K562 (cell line): ENCODE measurements at regions not wholly inside any gene's neighbourhood (a gene's known extent, or its start where the extent isn't known, plus 50 kb on each side); places are given as distances from the start of the nearest gene placed in this dataset.

Experiments used
- ATAC-seq: fragments of 200-7000 bp; cut with Tn5 transposase; 3 replicates; pipeline ENCODE4 v1.9.1; 2020; ENCODE audit warnings: moderate library complexity
- BruUV-seq: library from RNA; stranded (reverse); fragments of 400-500 nt; replicated peaks from 2 replicates; lab custom pipeline; 2021; lab: Mats Ljungman, UMichigan
- CTCF ChIA-PET: fragments of 300-600 bp; formaldehyde crosslinking; extraction: SDS; loops from one replicate; lab custom pipeline; 2021; ENCODE audit warnings: low intra/inter-chr PET ratio; lab: Yijun Ruan, JAX
- POLR2A ChIA-PET: fragments of 300-600, 350-650 bp; sonication (Branson Sonifier 250); formaldehyde crosslinking; extraction: SDS; loops from one replicate; lab custom pipeline; 2021; ENCODE audit warnings: antibody characterized with exemption, inconsistent platforms; lab: Yijun Ruan, JAX
- DNase-seq, 4 experiments: peaks; one replicate each; pipeline versions ENCODE4 v3.0.0 to v3.0.0-alpha.2; 2011 to 2018; ENCODE audit warnings: low spot score in 3 of 4, mixed read lengths in 3 of 4; ENCODE audit errors: extremely low read depth in 1 of 4
- FAIRE-seq: peaks from 2 replicates; lab custom pipeline; 2011; peaks lifted over from hg19 to GRCh38; lab: Jason Lieb, UNC
- H2AFZ ChIP-seq: 2 replicates; pipeline ENCODE4 v1.6.0; 2011; ENCODE audit warnings: low read depth, low read length, control low read depth, inconsistent platforms
- H3K27ac ChIP-seq: fragments of 200-600 bp; 3 replicates; pipeline ENCODE4 v1.8.0; 2011; ENCODE audit warnings: low read depth, mild to moderate bottlenecking, control low read depth, inconsistent platforms, low read length, moderate library complexity, mixed read lengths; ENCODE audit errors: extremely low read depth
- H3K27me3 ChIP-seq, 2 experiments: fragments of 300-600 bp in 1 of 2; 2 replicates in 1 of 2; 3 replicates in 1 of 2; pipeline versions ENCODE4 v1.6.0 to v1.8.0; 2011; ENCODE audit warnings: inconsistent platforms in 2 of 2, low read length in 2 of 2, mild to moderate bottlenecking in 1 of 2, mixed read lengths in 1 of 2, moderate library complexity in 1 of 2; ENCODE audit not compliant: control insufficient read depth in 2 of 2, insufficient read depth in 2 of 2
- H3K36me3 ChIP-seq: fragments of 300-600 bp; 3 replicates; pipeline ENCODE4 v1.8.0; 2011; ENCODE audit warnings: mild to moderate bottlenecking, low read length, inconsistent platforms; ENCODE audit not compliant: control insufficient read depth, insufficient read depth
- H3K4me1 ChIP-seq, 2 experiments: fragments of 200-600 bp in 1 of 2; replicated peaks in 1 of 2; 2 replicates in 1 of 2; 3 replicates in 1 of 2; pipeline versions ENCODE4 v1.5.1 to v1.8.0; 2011; ENCODE audit warnings: inconsistent platforms in 2 of 2, low read length in 2 of 2, mild to moderate bottlenecking in 1 of 2, mixed read lengths in 1 of 2, moderate library complexity in 1 of 2; ENCODE audit not compliant: control insufficient read depth in 2 of 2, insufficient read depth in 2 of 2
- H3K4me2 ChIP-seq: 2 replicates; pipeline ENCODE4 v1.6.1; 2011; ENCODE audit warnings: low read length, control low read depth, inconsistent platforms, mixed read lengths; ENCODE audit not compliant: insufficient read depth
- H3K4me3 ChIP-seq: fragments of 200-600 bp; sonication (generic), shearing (Covaris generic); 2 replicates; pipeline ENCODE4 v1.5.1; 2016; ENCODE audit warnings: control low read depth, inconsistent platforms
- H3K79me2 ChIP-seq: fragments of 200-600 bp; 3 replicates; pipeline ENCODE4 v1.8.0; 2011; ENCODE audit warnings: low read length, inconsistent platforms; ENCODE audit not compliant: control insufficient read depth, insufficient read depth
- H3K9ac ChIP-seq, 2 experiments: 2 replicates each; pipeline versions ENCODE4 v1.6.0 to v1.6.1; 2011; ENCODE audit warnings: low read depth in 2 of 2, low read length in 2 of 2, control low read depth in 1 of 2, inconsistent platforms in 1 of 2, mild to moderate bottlenecking in 1 of 2, mixed read lengths in 1 of 2; ENCODE audit not compliant: insufficient read depth in 1 of 2
- H3K9me1 ChIP-seq: one replicate; pipeline ENCODE4 v1.6.0; 2011; ENCODE audit warnings: inconsistent platforms, mild to moderate bottlenecking, low read length, moderate library complexity; ENCODE audit not compliant: control insufficient read depth, insufficient read depth
- H3K9me3 ChIP-seq: replicated peaks from 2 replicates; pipeline ENCODE4 v1.5.1; 2011; ENCODE audit warnings: low read depth, low read length, inconsistent platforms; ENCODE audit not compliant: control insufficient read depth, insufficient read depth
- H4K20me1 ChIP-seq: replicated peaks from 2 replicates; pipeline ENCODE4 v1.6.1; 2011; ENCODE audit warnings: low read length, inconsistent platforms, mixed read lengths; ENCODE audit not compliant: control insufficient read depth, insufficient read depth
- CBX8 ChIP-seq: fragments of 200-600 bp; sonication (generic); IDR thresholded peaks from 2 replicates; pipeline ENCODE4 v1.6.1; 2012; ENCODE audit warnings: borderline replicate concordance, mixed run types, low read depth, mild to moderate bottlenecking, moderate library complexity, mixed read lengths, low read length, control low read depth, inconsistent platforms; ENCODE audit not compliant: poor library complexity, severe bottlenecking; ENCODE audit errors: extremely low read depth
- CHD4 ChIP-seq: fragments of 200-600 bp; sonication (generic); IDR thresholded peaks from 3 replicates; pipeline ENCODE4 v1.6.1; 2012; ENCODE audit warnings: low read depth, mild to moderate bottlenecking, mixed read lengths, low read length, inconsistent platforms; ENCODE audit not compliant: insufficient read depth, insufficient replicate concordance, poor library complexity, severe bottlenecking
- MBD2 ChIP-seq: sonication (generic); IDR thresholded peaks from 2 replicates; pipeline ENCODE4 v1.6.1; 2016; ENCODE audit warnings: low read depth, borderline replicate concordance
- MTA3 ChIP-seq: fragments of 450-650 bp; formaldehyde crosslinking; IDR thresholded peaks from 2 replicates; pipeline ENCODE4 v1.6.1; 2017; ENCODE audit warnings: mild to moderate bottlenecking, borderline replicate concordance
- NCOA1 ChIP-seq: fragments of 450-650 bp; IDR thresholded peaks from 2 replicates; pipeline ENCODE4 v1.6.1; 2016; ENCODE audit warnings: low read depth
- PML ChIP-seq: IDR thresholded peaks from 2 replicates; pipeline ENCODE4 v1.6.1; 2012; ENCODE audit warnings: low read length, inconsistent platforms
- SRF ChIP-seq, 2 experiments: fragments of 250-450, 450-650 bp in 1 of 2; sonication (Bioruptor Pico) in 1 of 2; sonication (generic) in 1 of 2; formaldehyde crosslinking; IDR thresholded peaks; 2 replicates each; pipeline versions ENCODE4 v1.5.0 to v1.5.1; 2020 to 2022; ENCODE audit warnings: mild to moderate bottlenecking in 1 of 2, missing genetic modification reagents in 1 of 2
- ZBTB8A ChIP-seq: fragments of 450-650 bp; IDR thresholded peaks from 2 replicates; pipeline ENCODE4 v1.6.1; 2018; ENCODE audit warnings: mild to moderate bottlenecking, moderate library complexity; ENCODE audit not compliant: partially characterized antibody
- ZNF445 ChIP-seq: fragments of 250-450 bp; sonication (Bioruptor Pico); IDR thresholded peaks from 2 replicates; pipeline ENCODE4 v1.4.0; 2020; ENCODE audit warnings: low read depth, mild to moderate bottlenecking, moderate library complexity
- ZNF707 ChIP-seq: fragments of 250-450 bp; sonication (Bioruptor Pico); conservative IDR thresholded peaks from 2 replicates; pipeline ENCODE4 v1.8.0; 2022; ENCODE audit warnings: inconsistent platforms, mild to moderate bottlenecking, moderate library complexity
- ZZZ3 ChIP-seq: fragments of 450-650 bp; IDR thresholded peaks from 2 replicates; pipeline ENCODE4 v1.6.1; 2016; ENCODE audit warnings: antibody characterized with exemption, mild to moderate bottlenecking, moderate library complexity
- WGBS: fragments of 100-300 bp; shearing (Covaris generic); methylation state at CpG from one replicate; pipeline ENCODE4 v1.1.6; 2016; ENCODE audit warnings: low coverage, mixed read lengths; ENCODE audit not compliant: insufficient coverage; ENCODE audit errors: missing lambda C conversion rate; 5-methylcytosine and 5-hydroxymethylcytosine counted together
- in situ Hi-C: fragments of 300-500 bp; cut with MboI; formaldehyde crosslinking; loops from 4 replicates; pipeline ENCODE4 v1.15.0; 2018; ENCODE audit warnings: inconsistent platforms, mixed read lengths
- intact Hi-C: fragments of 100-400 bp; cut with micrococcal nuclease; formaldehyde crosslinking; loops from 2 replicates; pipeline ENCODE4 v1.14.2; 2022
- TF ChIP-seq, protein P1 (sequence below): IDR thresholded peaks from 2 replicates; pipeline ENCODE4 v1.6.1; 2011; ENCODE audit warnings: borderline replicate concordance, low read depth, mild to moderate bottlenecking, moderate library complexity, low read length; ENCODE audit not compliant: insufficient read depth, poor library complexity, severe bottlenecking
- TF ChIP-seq, protein P2 (sequence below): fragments of 250-450 bp; sonication (Bioruptor Pico); IDR thresholded peaks from 2 replicates; pipeline ENCODE4 v1.5.0; 2021
- TF ChIP-seq, protein P3 (sequence below): fragments of 250-450 bp; sonication (Bioruptor Pico); IDR thresholded peaks from 2 replicates; pipeline ENCODE4 v1.4.0; 2020; ENCODE audit warnings: mild to moderate bottlenecking, moderate library complexity, borderline replicate concordance

GRCh38 chr10:8584666-8585065, 530.2 kb downstream of the GATA3 start:
- Histone ChIP-seq H3K9me3 (no peaks in the 10 kb centered on the region), H3K9me1 (no peaks in the 10 kb centered on the region), H3K9ac (no peak overlapping the region), H2AFZ (no peak overlapping the region), H3K27me3 (no peaks in the 10 kb centered on the region), H3K27ac (no peak overlapping the region), H3K4me2 (no peak overlapping the region), H3K36me3 (no peaks in the 10 kb centered on the region), H3K79me2 (no peaks in the 10 kb centered on the region)
- ChIA-PET POLR2A (no interaction called here), CTCF (no interaction called here)
- FAIRE-seq (no peak), ATAC-seq (no peak), DNase-seq (no peak)
- no TSS peak for BruUV-seq
- 4% methylated on average over 2 of the region's 2 CpGs for WGBS
- in situ Hi-C loops, result no loop called here
- TF ChIP-seq ZBTB8A (no peak), NCOA1 (no peak), CBX8 (no peak), ZNF707 (CRISPR knock-in tag) (no peak), ZNF445 (CRISPR knock-in tag) (no peak), CHD4 (no peak), MBD2 (no peak), SRF (CRISPR knock-in tag; IDR thresholded peaks at IDR 0.05) (no peak), MTA3 (no peak), ZZZ3 (no peak), PML (no peak)
- TF ChIP-seq, protein P1, sequence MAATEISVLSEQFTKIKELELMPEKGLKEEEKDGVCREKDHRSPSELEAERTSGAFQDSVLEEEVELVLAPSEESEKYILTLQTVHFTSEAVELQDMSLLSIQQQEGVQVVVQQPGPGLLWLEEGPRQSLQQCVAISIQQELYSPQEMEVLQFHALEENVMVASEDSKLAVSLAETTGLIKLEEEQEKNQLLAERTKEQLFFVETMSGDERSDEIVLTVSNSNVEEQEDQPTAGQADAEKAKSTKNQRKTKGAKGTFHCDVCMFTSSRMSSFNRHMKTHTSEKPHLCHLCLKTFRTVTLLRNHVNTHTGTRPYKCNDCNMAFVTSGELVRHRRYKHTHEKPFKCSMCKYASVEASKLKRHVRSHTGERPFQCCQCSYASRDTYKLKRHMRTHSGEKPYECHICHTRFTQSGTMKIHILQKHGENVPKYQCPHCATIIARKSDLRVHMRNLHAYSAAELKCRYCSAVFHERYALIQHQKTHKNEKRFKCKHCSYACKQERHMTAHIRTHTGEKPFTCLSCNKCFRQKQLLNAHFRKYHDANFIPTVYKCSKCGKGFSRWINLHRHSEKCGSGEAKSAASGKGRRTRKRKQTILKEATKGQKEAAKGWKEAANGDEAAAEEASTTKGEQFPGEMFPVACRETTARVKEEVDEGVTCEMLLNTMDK, result no peak
- TF ChIP-seq, protein P2, sequence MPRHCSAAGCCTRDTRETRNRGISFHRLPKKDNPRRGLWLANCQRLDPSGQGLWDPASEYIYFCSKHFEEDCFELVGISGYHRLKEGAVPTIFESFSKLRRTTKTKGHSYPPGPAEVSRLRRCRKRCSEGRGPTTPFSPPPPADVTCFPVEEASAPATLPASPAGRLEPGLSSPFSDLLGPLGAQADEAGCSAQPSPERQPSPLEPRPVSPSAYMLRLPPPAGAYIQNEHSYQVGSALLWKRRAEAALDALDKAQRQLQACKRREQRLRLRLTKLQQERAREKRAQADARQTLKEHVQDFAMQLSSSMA (CRISPR knock-in tag), result no peak
- TF ChIP-seq, protein P3, sequence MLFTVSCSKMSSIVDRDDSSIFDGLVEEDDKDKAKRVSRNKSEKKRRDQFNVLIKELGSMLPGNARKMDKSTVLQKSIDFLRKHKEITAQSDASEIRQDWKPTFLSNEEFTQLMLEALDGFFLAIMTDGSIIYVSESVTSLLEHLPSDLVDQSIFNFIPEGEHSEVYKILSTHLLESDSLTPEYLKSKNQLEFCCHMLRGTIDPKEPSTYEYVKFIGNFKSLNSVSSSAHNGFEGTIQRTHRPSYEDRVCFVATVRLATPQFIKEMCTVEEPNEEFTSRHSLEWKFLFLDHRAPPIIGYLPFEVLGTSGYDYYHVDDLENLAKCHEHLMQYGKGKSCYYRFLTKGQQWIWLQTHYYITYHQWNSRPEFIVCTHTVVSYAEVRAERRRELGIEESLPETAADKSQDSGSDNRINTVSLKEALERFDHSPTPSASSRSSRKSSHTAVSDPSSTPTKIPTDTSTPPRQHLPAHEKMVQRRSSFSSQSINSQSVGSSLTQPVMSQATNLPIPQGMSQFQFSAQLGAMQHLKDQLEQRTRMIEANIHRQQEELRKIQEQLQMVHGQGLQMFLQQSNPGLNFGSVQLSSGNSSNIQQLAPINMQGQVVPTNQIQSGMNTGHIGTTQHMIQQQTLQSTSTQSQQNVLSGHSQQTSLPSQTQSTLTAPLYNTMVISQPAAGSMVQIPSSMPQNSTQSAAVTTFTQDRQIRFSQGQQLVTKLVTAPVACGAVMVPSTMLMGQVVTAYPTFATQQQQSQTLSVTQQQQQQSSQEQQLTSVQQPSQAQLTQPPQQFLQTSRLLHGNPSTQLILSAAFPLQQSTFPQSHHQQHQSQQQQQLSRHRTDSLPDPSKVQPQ, result no peak
- TF ChIP-seq, all 486 proteins: peak for 0
- intact Hi-C loops, result no loop called here
- Histone ChIP-seq H3K4me3 (no peak overlapping the region), H4K20me1 (no peaks in the 10 kb centered on the region), H3K4me1 (no peaks in the 10 kb centered on the region)
